Fibroblast of skin of abdomen (primary cell): ENCODE measurements at regions not wholly inside any gene's neighbourhood (a gene's known extent, or its start where the extent isn't known, plus 50 kb on each side); places are given as distances from the start of the nearest gene placed in this dataset.

ENCODE experiments used
- DNase-seq: peaks from one replicate; pipeline ENCODE4 v3.0.0-alpha.2; 2013

- no peak for DNase-seq
Observed at GRCh38 chr1:39085174-39085573, 59.0 kb downstream of the NDUFS5 start.

GRCh38 chr1:39086386-39086785 is 60.2 kb downstream of the NDUFS5 start:
- DNase-seq, result peak; percentile 60

- peak; percentile 72 for DNase-seq
Observed at GRCh38 chr1:39086865-39087409, 60.8 kb downstream of the NDUFS5 start.

- DNase-seq, result no peak
Observed at GRCh38 chr1:39087435-39087834, 61.3 kb downstream of the NDUFS5 start.

GRCh38 chr1:39088658-39089057 is 62.5 kb downstream of the NDUFS5 start:
- DNase-seq, result no peak

GRCh38 chr1:39089931-39090521 is 63.9 kb downstream of the NDUFS5 start:
- DNase-seq, result no peak

GRCh38 chr1:39090757-39091380 is 64.7 kb downstream of the NDUFS5 start:
- no peak for DNase-seq

GRCh38 chr1:39091845-39092645 is 65.9 kb downstream of the NDUFS5 start:
- peak; percentile 75 for DNase-seq

- DNase-seq, result no peak
Observed at GRCh38 chr1:39094685-39095084, 68.5 kb downstream of the NDUFS5 start.

- DNase-seq, result peak; percentile 88
Observed at GRCh38 chr1:39098546-39099250, 72.5 kb downstream of the NDUFS5 start.

- peak; percentile 92 for DNase-seq
Observed at GRCh38 chr1:39102537-39103327, 76.6 kb downstream of the NDUFS5 start.

- peak; percentile 79 for DNase-seq
Observed at GRCh38 chr1:39103328-39104157, 77.4 kb downstream of the NDUFS5 start.

- no peak for DNase-seq
Observed at GRCh38 chr1:39104158-39105060, 78.3 kb downstream of the NDUFS5 start.

GRCh38 chr1:39105061-39105840 is 79.1 kb downstream of the NDUFS5 start:
- peak; percentile 71 for DNase-seq

GRCh38 chr1:39105841-39106765 is 80.0 kb downstream of the NDUFS5 start:
- DNase-seq, result no peak

GRCh38 chr1:39106801-39107327 is 80.7 kb downstream of the NDUFS5 start:
- DNase-seq, result no peak
